Glutamatergic neuron (in vitro differentiated cells): ENCODE measurements at regions not wholly inside any gene's neighbourhood (a gene's known extent, or its start where the extent isn't known, plus 50 kb on each side); places are given as distances from the start of the nearest gene placed in this dataset.

ENCODE experiments used
- DNase-seq: peaks from one replicate; pipeline ENCODE4 v3.0.0; 2022
- H3K27ac Mint-ChIP-seq: one replicate; pipeline ENCODE4 v1.8.0; 2020; ENCODE audit warnings: mild to moderate bottlenecking, mixed read lengths, inconsistent platforms; ENCODE audit not compliant: unreplicated experiment
- H3K27me3 Mint-ChIP-seq: one replicate; pipeline ENCODE4 v1.8.0; 2020; ENCODE audit warnings: mild to moderate bottlenecking, moderate library complexity, mixed read lengths, inconsistent platforms; ENCODE audit not compliant: unreplicated experiment
- H3K36me3 Mint-ChIP-seq: one replicate; pipeline ENCODE4 v1.8.0; 2020; ENCODE audit warnings: mild to moderate bottlenecking, mixed read lengths, inconsistent platforms; ENCODE audit not compliant: unreplicated experiment
- H3K4me1 Mint-ChIP-seq: one replicate; pipeline ENCODE4 v1.8.0; 2020; ENCODE audit warnings: mild to moderate bottlenecking, low read depth, mixed read lengths, inconsistent platforms; ENCODE audit not compliant: unreplicated experiment
- H3K4me3 Mint-ChIP-seq: one replicate; pipeline ENCODE4 v1.8.0; 2020; ENCODE audit warnings: mild to moderate bottlenecking, mixed read lengths, inconsistent platforms; ENCODE audit not compliant: unreplicated experiment
- H3K9me3 Mint-ChIP-seq: one replicate; pipeline ENCODE4 v1.8.0; 2020; ENCODE audit warnings: mild to moderate bottlenecking, moderate library complexity, mixed read lengths, inconsistent platforms; ENCODE audit not compliant: unreplicated experiment
- TF ChIP-seq, protein P1 (sequence below): fragments of 200-600 bp; sonication (generic); IDR thresholded peaks from one replicate; pipeline ENCODE4 v1.5.0; 2021; ENCODE audit not compliant: partially characterized antibody, unreplicated experiment

DNA sequence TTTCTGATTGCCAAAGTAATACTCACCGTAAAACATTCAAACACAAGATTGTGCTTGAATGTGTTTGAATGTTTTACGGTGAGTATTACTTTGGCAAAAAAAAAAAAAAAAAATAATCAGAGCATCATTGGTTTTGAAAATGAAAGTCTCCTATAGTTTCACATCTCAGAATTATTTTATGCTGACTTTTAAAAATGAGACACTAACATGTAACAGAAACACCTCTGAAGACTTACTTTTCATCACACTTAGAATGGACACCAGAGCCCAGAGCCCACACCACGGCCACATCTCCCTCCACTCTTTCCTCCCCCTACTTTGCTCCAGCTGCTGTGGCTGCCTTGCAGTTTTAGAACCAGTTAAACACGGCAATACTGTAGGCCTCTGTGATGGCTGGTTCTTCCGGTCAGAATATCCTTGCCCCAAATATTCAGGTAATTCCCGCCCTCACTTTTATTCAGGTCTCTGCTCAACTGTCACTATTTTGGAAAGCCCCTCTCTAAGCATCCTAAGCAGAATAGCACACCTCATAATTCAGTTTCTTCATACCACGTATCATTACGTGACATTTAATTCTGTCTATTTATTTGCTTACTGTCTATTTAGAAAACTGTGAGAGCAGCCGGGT, 138.9 kb upstream of the MAX start:
- no peak overlapping the region for H3K27ac Mint-ChIP-seq
- TF ChIP-seq, protein P1, sequence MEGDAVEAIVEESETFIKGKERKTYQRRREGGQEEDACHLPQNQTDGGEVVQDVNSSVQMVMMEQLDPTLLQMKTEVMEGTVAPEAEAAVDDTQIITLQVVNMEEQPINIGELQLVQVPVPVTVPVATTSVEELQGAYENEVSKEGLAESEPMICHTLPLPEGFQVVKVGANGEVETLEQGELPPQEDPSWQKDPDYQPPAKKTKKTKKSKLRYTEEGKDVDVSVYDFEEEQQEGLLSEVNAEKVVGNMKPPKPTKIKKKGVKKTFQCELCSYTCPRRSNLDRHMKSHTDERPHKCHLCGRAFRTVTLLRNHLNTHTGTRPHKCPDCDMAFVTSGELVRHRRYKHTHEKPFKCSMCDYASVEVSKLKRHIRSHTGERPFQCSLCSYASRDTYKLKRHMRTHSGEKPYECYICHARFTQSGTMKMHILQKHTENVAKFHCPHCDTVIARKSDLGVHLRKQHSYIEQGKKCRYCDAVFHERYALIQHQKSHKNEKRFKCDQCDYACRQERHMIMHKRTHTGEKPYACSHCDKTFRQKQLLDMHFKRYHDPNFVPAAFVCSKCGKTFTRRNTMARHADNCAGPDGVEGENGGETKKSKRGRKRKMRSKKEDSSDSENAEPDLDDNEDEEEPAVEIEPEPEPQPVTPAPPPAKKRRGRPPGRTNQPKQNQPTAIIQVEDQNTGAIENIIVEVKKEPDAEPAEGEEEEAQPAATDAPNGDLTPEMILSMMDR = no peak

DNA sequence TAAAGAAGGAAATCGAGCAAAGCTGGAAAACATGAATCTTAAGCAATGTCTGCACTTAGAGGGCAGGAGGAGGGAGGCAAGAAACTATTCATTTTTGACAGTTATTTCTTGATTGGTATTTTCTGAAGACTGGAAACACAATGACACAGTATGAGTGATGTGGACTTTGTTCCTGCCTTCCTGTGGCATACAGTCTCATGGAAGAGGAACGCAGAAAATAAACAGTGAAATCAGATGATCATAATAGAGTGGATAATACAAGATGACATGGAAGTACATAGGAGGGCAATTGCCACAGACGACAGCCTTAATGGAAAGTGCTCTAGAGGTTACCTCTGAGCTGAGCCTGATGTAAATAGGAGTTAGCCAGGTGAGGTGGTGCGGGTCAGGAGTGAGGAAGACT, 140.4 kb upstream of the MAX start:
- Mint-ChIP-seq H3K36me3 (no peaks in the 10 kb centered on the region), H3K4me1 (no peaks in the 10 kb centered on the region), H3K4me3 (no peak overlapping the region), H3K9me3 (peaks cover 1% of the 10 kb centered on the region), H3K27ac (no peak overlapping the region), H3K27me3 (no peaks in the 10 kb centered on the region)
- TF ChIP-seq, protein P1 = no peak
- DNase-seq = no peak

More for the DNA sequence above, 138.9 kb upstream of the MAX start:
- Mint-ChIP-seq H3K27me3 (peaks cover 2% of the 10 kb centered on the region), H3K9me3 (peaks cover 1% of the 10 kb centered on the region), H3K36me3 (no peaks in the 10 kb centered on the region), H3K4me1 (peaks cover 6% of the 10 kb centered on the region), H3K4me3 (no peak overlapping the region)
- DNase-seq = no peak

DNA sequence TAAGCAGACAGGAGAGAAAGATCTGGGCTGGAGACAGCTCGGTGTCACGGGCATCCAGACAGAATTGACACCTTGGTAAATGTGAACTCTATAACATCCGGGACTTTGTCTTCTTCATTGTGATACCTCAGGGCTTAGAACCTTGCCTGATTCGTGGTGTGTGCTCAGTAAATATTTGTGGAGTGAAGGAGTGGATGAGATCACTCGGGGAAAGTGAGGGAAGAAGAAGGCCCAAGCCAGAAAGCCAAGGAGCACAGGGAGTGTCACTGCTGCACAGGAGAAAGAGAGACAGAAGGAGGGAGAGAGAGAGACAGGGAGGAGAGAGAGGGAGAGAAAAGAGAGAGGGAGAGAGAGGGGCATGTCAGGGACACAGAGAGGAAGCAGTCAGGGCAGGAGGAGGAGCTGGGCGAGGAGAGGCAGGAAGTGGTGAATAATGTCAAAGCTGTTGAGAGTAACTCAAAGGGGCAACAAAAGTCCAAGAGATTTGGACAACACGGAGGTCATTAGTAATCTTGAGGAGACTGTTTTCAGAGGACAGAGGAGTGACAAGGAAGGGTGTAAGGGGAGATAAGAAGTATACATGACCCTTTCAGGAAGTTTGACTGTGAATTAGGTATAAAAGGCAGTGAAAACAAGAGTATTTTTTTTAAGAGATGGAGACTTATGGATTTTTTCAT, 141.6 kb upstream of the MAX start:
- H3K4me3 Mint-ChIP-seq = no peak overlapping the region
- H3K27me3 Mint-ChIP-seq = no peaks in the 10 kb centered on the region
- DNase-seq = no peak
- H3K9me3 Mint-ChIP-seq = no peaks in the 10 kb centered on the region
- H3K4me1 Mint-ChIP-seq = no peaks in the 10 kb centered on the region
- no peaks in the 10 kb centered on the region for H3K36me3 Mint-ChIP-seq
- H3K27ac Mint-ChIP-seq = no peak overlapping the region
- TF ChIP-seq, protein P1 = no peak

DNA sequence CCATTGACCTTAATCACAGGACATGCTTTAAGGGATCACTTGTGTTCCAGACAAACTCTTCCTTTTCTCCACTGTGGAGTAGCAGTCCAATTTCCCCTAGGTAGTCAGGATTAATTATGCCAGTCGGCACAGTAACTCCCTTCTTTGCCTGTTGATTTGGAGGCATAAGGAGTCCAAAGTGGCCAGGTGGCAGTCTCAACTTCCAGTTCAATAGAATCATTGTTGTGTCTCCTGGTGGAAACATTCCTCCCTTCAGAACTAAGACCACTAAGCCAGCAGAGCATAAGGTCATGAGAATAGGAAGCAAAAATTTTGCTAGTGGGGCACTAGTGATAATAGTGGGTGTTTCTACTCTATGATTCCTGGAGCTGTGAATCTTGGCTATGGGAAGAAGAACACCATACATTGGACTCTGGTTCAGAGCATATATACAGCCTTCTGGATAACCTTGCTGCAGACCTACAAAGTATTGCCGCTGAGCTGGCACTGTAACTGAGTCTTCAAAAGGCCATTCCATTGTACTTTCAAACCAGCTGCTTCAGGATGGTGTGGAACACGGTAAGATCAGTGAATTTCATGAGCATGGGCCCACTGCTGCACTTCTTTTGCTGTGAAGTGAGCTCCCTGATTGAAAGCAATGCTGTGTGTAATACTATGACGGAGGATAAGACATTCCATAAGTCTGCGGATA, 147.3 kb upstream of the MAX start:
- H3K27ac Mint-ChIP-seq = no peak overlapping the region
- H3K4me3 Mint-ChIP-seq = no peak overlapping the region
- peaks cover 3% of the 10 kb centered on the region for H3K4me1 Mint-ChIP-seq
- H3K36me3 Mint-ChIP-seq = peaks cover 4% of the 10 kb centered on the region
- TF ChIP-seq, protein P1 = no peak
- no peak for DNase-seq
- H3K9me3 Mint-ChIP-seq = peaks cover 3% of the 10 kb centered on the region
- peaks cover 5% of the 10 kb centered on the region for H3K27me3 Mint-ChIP-seq

DNA sequence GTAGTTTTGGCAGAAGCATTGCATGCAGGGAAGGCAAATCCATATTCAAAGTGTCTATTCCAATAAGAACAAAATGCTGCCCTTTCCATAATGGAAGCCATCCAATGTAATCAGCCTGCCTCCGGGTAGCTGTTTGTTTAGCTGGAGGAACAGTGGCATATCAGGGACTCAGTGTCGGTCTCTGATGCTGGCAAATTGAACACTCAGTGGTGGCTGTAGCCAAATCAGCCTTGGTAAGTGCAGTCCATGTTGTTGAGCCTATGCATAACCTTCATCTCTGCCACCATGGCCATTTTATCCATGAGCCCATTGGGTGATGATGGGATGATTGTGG, 147.8 kb upstream of the MAX start:
- TF ChIP-seq, protein P1 = no peak
- DNase-seq = no peak
- peaks cover 3% of the 10 kb centered on the region for H3K4me1 Mint-ChIP-seq

More for the DNA sequence above, 147.8 kb upstream of the MAX start:
- peaks cover 4% of the 10 kb centered on the region for H3K36me3 Mint-ChIP-seq
- H3K27me3 Mint-ChIP-seq = peaks cover 5% of the 10 kb centered on the region
- H3K9me3 Mint-ChIP-seq = peaks cover 3% of the 10 kb centered on the region
- H3K27ac Mint-ChIP-seq = no peak overlapping the region
- no peak overlapping the region for H3K4me3 Mint-ChIP-seq
